Stomach smooth muscle (tissue), 2 donors: ENCODE measurements at regions not wholly inside any gene's neighbourhood (a gene's known extent, or its start where the extent isn't known, plus 50 kb on each side); places are given as distances from the start of the nearest gene placed in this dataset.

ENCODE experiments used
- H3K27ac ChIP-seq: one replicate; pipeline ENCODE4 v1.7.0; 2013; ENCODE audit warnings: mild to moderate bottlenecking, low read length, inconsistent platforms
- H3K27me3 ChIP-seq, 2 donors: one replicate each; pipeline ENCODE4 v1.7.0; 2013; ENCODE audit warnings: low read length in 2 of 2; ENCODE audit not compliant: insufficient read depth in 2 of 2, control insufficient read depth in 1 of 2
- H3K36me3 ChIP-seq, 2 donors: one replicate each; pipeline ENCODE4 v1.7.0; 2013; ENCODE audit warnings: low read length in 2 of 2; ENCODE audit not compliant: control insufficient read depth in 2 of 2, insufficient read depth in 2 of 2
- H3K4me1 ChIP-seq: one replicate; pipeline ENCODE4 v1.7.0; 2013; ENCODE audit warnings: low read length; ENCODE audit not compliant: control insufficient read depth, insufficient read depth
- H3K4me3 ChIP-seq, 2 donors: one replicate each; pipeline ENCODE4 v1.7.0; 2013; ENCODE audit warnings: low read length in 2 of 2
- H3K9ac ChIP-seq, 2 donors: one replicate each; pipeline ENCODE4 v1.7.0; 2013; ENCODE audit warnings: low read length in 2 of 2, mild to moderate bottlenecking in 1 of 2
- H3K9me3 ChIP-seq, 2 donors: one replicate each; pipeline ENCODE4 v1.7.0; 2013; ENCODE audit warnings: low read length in 2 of 2; ENCODE audit not compliant: control insufficient read depth in 2 of 2
- donor health status: healthy.
- donor health status: Pancreatic carcinoma.

DNA sequence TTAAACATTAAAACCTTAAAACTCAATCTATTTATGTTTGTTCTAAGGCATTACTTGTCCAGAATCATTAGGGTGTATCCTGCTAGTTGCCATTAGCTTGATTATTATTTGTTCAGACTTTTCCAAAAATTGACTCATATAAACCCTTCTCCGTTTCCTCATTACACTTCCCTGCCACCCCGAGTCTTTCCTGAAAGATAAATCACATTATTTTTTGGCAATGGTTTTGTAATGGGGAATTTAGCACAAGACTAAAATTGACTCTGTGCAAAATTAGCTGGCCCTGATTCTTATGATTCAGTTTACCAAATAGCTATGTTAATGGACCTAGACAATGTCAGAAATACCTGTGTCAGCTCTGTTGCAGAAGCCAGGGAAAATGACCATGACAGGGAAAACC is 112.2 kb upstream of the NT5C1B start:
- H3K9ac ChIP-seq = no peak overlapping the region
- no peaks in the 10 kb centered on the region for H3K4me1 ChIP-seq
- H3K4me3 ChIP-seq = no peak overlapping the region
- H3K36me3 ChIP-seq = no peaks in the 10 kb centered on the region
- H3K27ac ChIP-seq = no peak overlapping the region
- H3K27me3 ChIP-seq = no peaks in the 10 kb centered on the region
- H3K9me3 ChIP-seq = no peaks in the 10 kb centered on the region

DNA sequence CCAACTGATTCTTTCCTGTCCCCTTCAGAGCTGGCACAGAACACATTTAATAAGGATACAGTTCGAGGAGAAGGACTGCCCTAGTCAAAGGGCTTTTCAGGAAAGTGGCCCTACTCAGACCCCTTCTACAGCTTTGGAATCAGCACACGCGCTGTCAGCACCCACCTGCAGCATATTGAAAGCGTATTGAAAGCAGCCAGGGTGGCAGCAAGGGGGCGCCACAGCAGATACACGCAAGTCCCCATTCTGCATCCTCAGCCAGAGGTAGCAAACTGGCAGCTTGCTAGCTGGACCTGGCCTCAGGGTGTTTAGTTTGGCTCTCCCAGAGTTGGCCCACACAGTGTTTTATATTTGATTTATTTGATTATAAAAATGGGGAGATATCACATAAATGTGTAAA is 101.0 kb upstream of the NT5C1B start:
- Histone ChIP-seq H3K36me3 (no peaks in the 10 kb centered on the region), H3K4me1 (no peaks in the 10 kb centered on the region), H3K4me3 (no peak overlapping the region), H3K9me3 (no peaks in the 10 kb centered on the region), H3K9ac (no peak overlapping the region), H3K27ac (no peak overlapping the region), H3K27me3 (no peaks in the 10 kb centered on the region)

DNA sequence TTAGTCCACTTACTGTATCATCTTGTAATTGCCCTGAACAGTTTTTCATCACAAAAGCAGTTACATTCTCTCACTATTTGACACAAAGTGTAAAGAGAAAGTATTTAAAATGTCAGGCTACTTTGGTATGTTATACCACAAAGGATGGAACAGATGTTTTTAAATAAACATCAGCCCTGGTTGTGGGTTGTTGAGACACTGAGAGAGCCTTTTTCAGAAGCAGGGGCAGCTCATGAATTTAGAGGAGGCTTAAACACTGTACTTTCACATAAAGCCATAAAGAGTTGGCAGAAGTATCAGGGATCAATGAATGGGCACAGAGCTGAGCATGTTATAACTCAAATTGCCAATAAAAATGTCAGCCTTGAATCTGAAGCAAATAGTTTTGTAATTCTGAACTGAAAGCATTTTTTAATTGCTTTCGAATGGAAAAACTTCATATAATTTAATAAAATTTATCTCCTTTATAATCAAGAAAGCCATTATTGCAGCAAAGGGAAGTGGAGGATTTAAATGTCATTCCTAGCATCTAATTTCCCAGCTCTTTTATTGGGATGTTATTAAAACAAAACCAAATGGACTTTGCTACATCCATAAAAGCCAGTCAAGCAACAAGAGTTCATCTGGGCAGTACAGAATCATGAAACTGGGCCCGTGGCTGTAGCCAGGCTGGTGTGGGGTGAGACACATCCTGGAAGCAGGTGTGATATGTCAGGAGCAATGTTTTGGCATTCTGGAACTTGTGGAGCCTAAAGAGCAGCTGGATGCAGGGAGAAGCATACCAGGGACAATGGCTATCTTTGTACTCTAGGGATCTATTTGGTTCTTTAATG is 95.1 kb upstream of the NT5C1B start:
- H3K27ac ChIP-seq = no peak overlapping the region
- H3K36me3 ChIP-seq = no peaks in the 10 kb centered on the region
- H3K4me3 ChIP-seq = no peak overlapping the region
- no peak overlapping the region for H3K9ac ChIP-seq
- no peaks in the 10 kb centered on the region for H3K9me3 ChIP-seq
- no peaks in the 10 kb centered on the region for H3K27me3 ChIP-seq
- H3K4me1 ChIP-seq = no peaks in the 10 kb centered on the region

DNA sequence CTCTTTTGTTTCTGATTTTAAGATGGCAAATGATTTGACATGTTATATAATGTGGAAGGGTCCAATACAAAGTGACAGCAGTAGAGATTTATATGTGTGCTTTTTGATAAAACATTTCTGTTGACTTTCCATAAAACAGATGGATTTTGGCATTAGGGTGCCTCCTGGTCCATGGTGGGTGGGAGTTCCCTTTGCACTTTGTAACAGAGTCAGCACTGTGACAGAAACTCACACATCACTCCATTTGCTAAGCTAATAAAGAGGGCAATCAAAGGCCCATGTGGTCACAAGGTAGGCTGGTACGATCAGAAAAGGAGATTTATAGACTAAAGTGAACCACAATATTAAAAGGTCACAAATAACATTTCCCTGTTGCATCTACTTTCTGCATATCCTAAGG is 93.3 kb upstream of the NT5C1B start:
- H3K27ac ChIP-seq = no peak overlapping the region
- no peaks in the 10 kb centered on the region for H3K9me3 ChIP-seq
- no peaks in the 10 kb centered on the region for H3K4me1 ChIP-seq
- no peak overlapping the region for H3K9ac ChIP-seq
- no peaks in the 10 kb centered on the region for H3K27me3 ChIP-seq
- H3K4me3 ChIP-seq = no peak overlapping the region
- no peaks in the 10 kb centered on the region for H3K36me3 ChIP-seq

DNA sequence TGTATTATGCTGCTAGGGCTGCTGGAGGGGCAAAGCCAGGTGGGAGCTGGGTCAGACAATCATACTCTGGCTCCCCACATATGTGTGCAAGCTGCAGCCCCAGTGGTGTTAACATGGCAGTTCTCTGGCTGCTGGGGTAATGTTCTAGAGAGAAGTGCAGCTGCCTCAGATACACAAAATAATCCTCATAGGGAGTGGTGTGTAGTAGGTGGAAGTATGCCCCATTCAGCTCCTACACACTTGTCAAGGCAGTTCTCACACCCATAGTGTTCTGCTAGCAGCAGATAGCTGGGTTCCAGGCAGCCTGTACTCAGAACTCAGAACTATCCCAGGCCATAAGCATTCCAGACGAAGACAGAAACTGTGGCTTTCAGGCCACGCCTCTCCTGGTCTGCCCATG is 87.9 kb upstream of the NT5C1B start:
- Histone ChIP-seq H3K4me3 (no peak overlapping the region), H3K27me3 (no peaks in the 10 kb centered on the region), H3K9me3 (no peaks in the 10 kb centered on the region), H3K36me3 (no peaks in the 10 kb centered on the region), H3K9ac (no peak overlapping the region), H3K27ac (no peak overlapping the region), H3K4me1 (no peaks in the 10 kb centered on the region)

DNA sequence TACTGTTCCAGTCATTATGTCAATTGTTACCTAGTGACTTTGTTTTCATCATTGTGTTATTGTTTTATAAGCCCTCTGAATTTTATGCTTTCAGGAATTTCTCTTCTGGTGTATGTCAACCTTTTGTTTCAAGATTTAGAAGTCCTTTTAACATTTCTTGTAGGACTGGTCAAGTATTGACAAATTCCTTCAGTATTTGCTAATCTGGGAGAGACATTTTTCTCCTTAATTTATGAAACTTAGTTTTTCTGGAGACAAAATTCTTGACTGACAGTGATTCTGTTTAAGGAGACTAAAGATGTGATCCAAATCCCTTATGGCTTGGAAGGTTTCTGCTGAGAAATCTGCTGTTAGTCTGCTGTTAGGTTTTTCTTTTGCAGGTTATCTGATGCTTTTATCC is 84.9 kb upstream of the NT5C1B start:
- H3K4me3 ChIP-seq = no peak overlapping the region
- H3K27ac ChIP-seq = no peak overlapping the region
- no peaks in the 10 kb centered on the region for H3K4me1 ChIP-seq
- no peak overlapping the region for H3K9ac ChIP-seq
- no peaks in the 10 kb centered on the region for H3K36me3 ChIP-seq
- H3K27me3 ChIP-seq = no peaks in the 10 kb centered on the region
- H3K9me3 ChIP-seq = no peaks in the 10 kb centered on the region

DNA sequence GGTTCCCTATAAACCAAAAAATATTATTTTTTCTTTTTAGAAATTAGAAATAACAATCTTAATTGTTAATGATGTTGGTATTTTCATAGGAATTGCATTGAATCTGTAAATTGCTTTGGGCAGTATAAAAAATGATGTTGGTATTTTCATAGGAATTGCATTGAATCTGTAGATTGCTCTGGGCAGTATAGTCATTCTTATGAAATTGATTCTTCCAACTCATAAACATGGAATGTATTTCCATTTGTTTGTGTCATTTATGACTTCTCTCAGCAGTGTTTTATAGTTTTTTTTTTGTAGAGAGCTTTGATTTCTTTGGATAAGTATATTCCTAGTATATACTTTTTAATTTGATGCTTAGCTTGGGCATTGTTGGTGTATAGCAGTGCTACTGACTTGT is 82.0 kb upstream of the NT5C1B start:
- Histone ChIP-seq H3K36me3 (no peaks in the 10 kb centered on the region), H3K4me3 (no peak overlapping the region), H3K27ac (no peak overlapping the region), H3K9me3 (no peaks in the 10 kb centered on the region), H3K9ac (no peak overlapping the region), H3K27me3 (no peaks in the 10 kb centered on the region), H3K4me1 (no peaks in the 10 kb centered on the region)

DNA sequence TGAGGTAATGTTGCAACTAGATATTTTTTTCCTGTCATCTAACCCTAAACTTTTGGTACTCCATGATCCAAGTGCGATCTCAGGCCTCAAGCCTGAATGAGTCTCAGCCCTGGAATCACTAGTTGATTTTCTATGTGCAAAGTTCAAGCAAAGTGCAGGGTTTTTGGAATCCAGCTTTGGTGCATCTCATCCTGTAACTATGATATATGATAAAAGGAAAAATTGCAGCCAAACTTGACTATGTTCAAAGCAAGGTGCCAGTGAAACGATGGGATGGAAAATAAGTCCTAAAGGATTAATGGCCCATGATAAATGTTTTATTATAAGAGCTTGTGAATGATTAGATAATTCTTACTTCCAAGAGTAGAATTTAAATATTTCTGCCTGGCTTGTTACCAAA is 78.9 kb upstream of the NT5C1B start:
- H3K27me3 ChIP-seq = no peaks in the 10 kb centered on the region
- H3K36me3 ChIP-seq = no peaks in the 10 kb centered on the region
- no peaks in the 10 kb centered on the region for H3K4me1 ChIP-seq
- no peaks in the 10 kb centered on the region for H3K9me3 ChIP-seq
- H3K4me3 ChIP-seq = no peak overlapping the region
- H3K27ac ChIP-seq = no peak overlapping the region
- no peak overlapping the region for H3K9ac ChIP-seq

DNA sequence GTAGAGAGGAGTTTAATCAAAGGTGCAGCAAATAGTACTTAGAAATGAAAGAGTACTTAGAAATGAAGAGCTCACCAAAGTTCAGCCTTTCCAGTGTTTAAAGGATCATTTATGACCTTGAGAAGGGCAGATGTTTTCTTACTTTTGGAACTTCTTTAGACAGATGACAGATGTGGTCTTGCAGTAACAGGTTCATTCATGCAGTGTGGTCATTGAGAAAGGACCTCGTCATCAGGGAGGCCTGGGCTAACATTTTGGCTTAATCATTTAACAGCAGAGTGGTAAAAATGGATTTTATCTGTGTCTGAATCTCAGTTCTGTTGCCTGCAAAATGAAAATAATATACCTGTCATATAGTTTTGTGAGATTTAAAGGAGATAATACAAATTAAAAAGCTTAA is 75.1 kb upstream of the NT5C1B start:
- Histone ChIP-seq H3K27ac (no peak overlapping the region), H3K27me3 (no peaks in the 10 kb centered on the region), H3K9ac (no peak overlapping the region), H3K4me3 (no peak overlapping the region), H3K9me3 (no peaks in the 10 kb centered on the region), H3K4me1 (no peaks in the 10 kb centered on the region), H3K36me3 (no peaks in the 10 kb centered on the region)

DNA sequence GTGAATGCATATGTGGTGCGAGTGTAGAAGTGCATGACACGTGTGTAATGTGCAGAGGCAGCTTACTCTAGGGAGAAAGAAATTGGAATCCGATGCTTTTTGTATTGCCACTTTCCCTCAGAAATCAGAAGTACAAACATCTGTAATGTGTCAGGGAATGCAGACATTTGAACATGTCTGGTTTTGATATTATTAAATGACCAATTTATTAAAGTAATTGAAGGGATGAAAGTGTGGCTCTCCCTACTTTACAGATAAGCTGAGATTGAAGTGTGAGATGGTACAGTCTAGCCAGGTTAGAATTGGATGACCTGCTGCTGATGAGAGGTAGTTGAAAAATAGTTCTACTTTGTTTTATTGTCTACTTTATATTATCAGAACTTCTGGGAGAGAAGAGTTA is 74.5 kb upstream of the NT5C1B start:
- no peak overlapping the region for H3K4me3 ChIP-seq
- no peak overlapping the region for H3K9ac ChIP-seq
- no peak overlapping the region for H3K27ac ChIP-seq
- H3K4me1 ChIP-seq = no peaks in the 10 kb centered on the region
- H3K9me3 ChIP-seq = no peaks in the 10 kb centered on the region
- no peaks in the 10 kb centered on the region for H3K27me3 ChIP-seq
- no peaks in the 10 kb centered on the region for H3K36me3 ChIP-seq

DNA sequence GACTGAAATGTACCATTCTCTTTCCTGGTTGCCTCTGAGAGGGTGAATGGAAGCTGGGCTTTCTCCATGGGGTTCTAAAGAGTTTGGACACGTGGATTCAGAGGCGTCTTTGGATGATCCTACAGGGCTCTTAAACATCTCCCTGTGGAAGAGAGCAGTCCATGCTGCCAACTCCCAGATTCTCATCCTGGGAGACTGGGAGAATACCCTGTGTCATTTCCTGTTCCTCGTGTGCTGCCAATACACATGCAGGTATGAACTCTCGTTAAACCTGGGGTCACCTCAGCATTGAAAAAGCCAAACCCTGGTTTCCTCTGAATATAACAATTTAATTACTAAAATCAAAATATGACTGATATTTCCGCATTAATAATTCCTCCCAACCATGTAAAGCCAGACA is 73.3 kb upstream of the NT5C1B start:
- Histone ChIP-seq H3K9ac (no peak overlapping the region), H3K4me3 (no peak overlapping the region), H3K27ac (no peak overlapping the region), H3K36me3 (no peaks in the 10 kb centered on the region), H3K4me1 (no peaks in the 10 kb centered on the region), H3K27me3 (no peaks in the 10 kb centered on the region), H3K9me3 (no peaks in the 10 kb centered on the region)
